Neural cell (in vitro differentiated cells): ENCODE measurements at regions not wholly inside any gene's neighbourhood (a gene's known extent, or its start where the extent isn't known, plus 50 kb on each side); places are given as distances from the start of the nearest gene placed in this dataset.

Source experiments
- H2AFZ ChIP-seq: fragments of 200-600, 300-800 bp; sonication (generic), shearing (Covaris generic); 2 replicates; pipeline ENCODE4 v1.6.0; 2014; ENCODE audit warnings: low read depth, mild to moderate bottlenecking, antibody characterized with exemption, low read length, moderate library complexity
- H3F3A ChIP-seq: fragments of 200-600 bp; shearing (Covaris generic); 2 replicates; pipeline ENCODE4 v1.6.1; 2016; ENCODE audit warnings: mild to moderate bottlenecking, moderate library complexity, mixed read lengths, antibody characterized with exemption, low read length; ENCODE audit not compliant: insufficient read depth, poor library complexity, severe bottlenecking
- H3K27ac ChIP-seq: fragments of 200-600, 300-800 bp; sonication (generic), shearing (Covaris generic); 2 replicates; pipeline ENCODE4 v1.5.1; 2014; ENCODE audit warnings: mild to moderate bottlenecking, low read length, moderate library complexity
- H3K27me3 ChIP-seq: fragments of 300-800, 200-600 bp; sonication (generic), shearing (Covaris generic); 2 replicates; pipeline ENCODE4 v1.6.0; 2014; ENCODE audit warnings: mild to moderate bottlenecking, low read depth, low read length, moderate library complexity; ENCODE audit not compliant: insufficient read depth
- H3K36me3 ChIP-seq: fragments of 300-800, 200-600 bp; sonication (generic), shearing (Covaris generic); 2 replicates; pipeline ENCODE4 v1.5.1; 2014; ENCODE audit warnings: mild to moderate bottlenecking, antibody characterized with exemption, low read length, moderate library complexity; ENCODE audit not compliant: insufficient read depth
- H3K4me2 ChIP-seq: fragments of 300-800, 200-600 bp; sonication (generic), shearing (Covaris generic); 2 replicates; pipeline ENCODE4 v1.6.0; 2014; ENCODE audit warnings: mild to moderate bottlenecking, low read length
- H3K4me3 ChIP-seq: fragments of 300-800, 200-600 bp; sonication (generic), shearing (Covaris generic); 2 replicates; pipeline ENCODE4 v1.5.1; 2014; ENCODE audit warnings: mild to moderate bottlenecking, low read length, moderate library complexity
- H3K79me2 ChIP-seq: fragments of 200-600 bp; shearing (Covaris generic); replicated peaks from 2 replicates; pipeline ENCODE4 v1.6.0; 2014; ENCODE audit warnings: mild to moderate bottlenecking, low read length, moderate library complexity; ENCODE audit not compliant: insufficient read depth
- H3K9ac ChIP-seq: fragments of 300-800, 200-600 bp; sonication (generic), shearing (Covaris generic); 2 replicates; pipeline ENCODE4 v1.6.1; 2016; ENCODE audit warnings: mild to moderate bottlenecking, low read length, mixed read lengths
- H3K9me2 ChIP-seq: fragments of 200-600 bp; shearing (Covaris generic); 2 replicates; pipeline ENCODE4 v1.6.1; 2016; ENCODE audit warnings: mild to moderate bottlenecking, low read length, mixed read lengths; ENCODE audit not compliant: insufficient read depth
- H3K9me3 ChIP-seq: fragments of 200-600, 300-800 bp; sonication (generic), shearing (Covaris generic); 2 replicates; pipeline ENCODE4 v1.6.1; 2016; ENCODE audit warnings: mild to moderate bottlenecking, mixed run types, low read length, moderate library complexity, mixed read lengths
- H4K20me1 ChIP-seq: fragments of 200-600 bp; shearing (Covaris generic); 2 replicates; pipeline ENCODE4 v1.6.1; 2016; ENCODE audit warnings: mild to moderate bottlenecking, mixed run types; ENCODE audit not compliant: insufficient read depth
- EP300 ChIP-seq: fragments of 450-650 bp; conservative IDR thresholded peaks from 2 replicates; pipeline ENCODE4 v1.6.1; 2014; ENCODE audit warnings: antibody characterized with exemption, mild to moderate bottlenecking, moderate library complexity; ENCODE audit not compliant: poor library complexity, severe bottlenecking
- EZH2 ChIP-seq: fragments of 200-600, 300-800 bp; shearing (Covaris generic), sonication (generic); IDR thresholded peaks from 2 replicates; pipeline ENCODE4 v1.6.1; 2014; ENCODE audit warnings: antibody characterized with exemption, low read length, borderline replicate concordance, mild to moderate bottlenecking; ENCODE audit not compliant: insufficient read depth, poor library complexity, severe bottlenecking
- MXI1 ChIP-seq: fragments of 450-650 bp; conservative IDR thresholded peaks from 2 replicates; pipeline ENCODE4 v1.6.1; 2014; ENCODE audit warnings: antibody characterized with exemption, mild to moderate bottlenecking; ENCODE audit not compliant: poor library complexity, severe bottlenecking
- POLR2AphosphoS5 ChIP-seq: IDR thresholded peaks from 2 replicates; pipeline ENCODE4 v1.6.1; 2012
- RAD21 ChIP-seq: fragments of 450-650 bp; conservative IDR thresholded peaks from 2 replicates; pipeline ENCODE4 v1.6.1; 2014; ENCODE audit warnings: antibody characterized with exemption, mild to moderate bottlenecking, moderate library complexity
- SMC3 ChIP-seq: fragments of 450-650 bp; conservative IDR thresholded peaks from 2 replicates; pipeline ENCODE4 v1.6.1; 2014; ENCODE audit warnings: antibody characterized with exemption, mild to moderate bottlenecking, moderate library complexity; ENCODE audit not compliant: poor library complexity
- TAF1 ChIP-seq: IDR thresholded peaks from 2 replicates; pipeline ENCODE4 v1.6.1; 2012; ENCODE audit warnings: low read depth
- TF ChIP-seq, protein P1 (sequence below): fragments of 450-650 bp; IDR thresholded peaks from 2 replicates; pipeline ENCODE4 v1.5.1; 2014; ENCODE audit warnings: antibody characterized with exemption, mild to moderate bottlenecking, moderate library complexity; ENCODE audit not compliant: poor library complexity, severe bottlenecking
- TF ChIP-seq, protein P2 (sequence below): IDR thresholded peaks from 2 replicates; pipeline ENCODE4 v1.6.1; 2012; ENCODE audit warnings: borderline replicate concordance

DNA sequence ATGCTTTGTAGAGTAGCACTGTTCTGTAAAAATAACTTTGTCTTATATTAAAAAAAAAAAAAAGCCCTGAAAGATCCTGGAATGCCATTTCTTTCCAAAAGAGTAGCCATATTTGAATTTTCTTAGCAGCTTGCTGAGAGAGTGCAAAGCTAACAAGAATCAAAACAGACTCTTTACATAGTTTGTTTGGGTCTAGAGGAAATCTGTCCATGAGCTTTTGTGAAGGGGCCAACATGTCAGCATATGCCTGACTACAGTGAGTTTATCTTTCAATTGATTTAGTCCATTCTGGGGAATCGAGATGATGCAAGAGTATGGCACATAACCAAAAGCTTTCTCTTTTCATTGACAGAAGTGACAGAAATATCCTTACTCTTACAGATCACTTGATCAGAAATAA is 777.7 kb upstream of the ACVR2A start:
- no peaks in the 10 kb centered on the region for H4K20me1 ChIP-seq
- TF ChIP-seq RAD21 (no peak), MXI1 (no peak), EP300 (no peak), EZH2 (no peak), SMC3 (no peak)
- TF ChIP-seq, protein P1, sequence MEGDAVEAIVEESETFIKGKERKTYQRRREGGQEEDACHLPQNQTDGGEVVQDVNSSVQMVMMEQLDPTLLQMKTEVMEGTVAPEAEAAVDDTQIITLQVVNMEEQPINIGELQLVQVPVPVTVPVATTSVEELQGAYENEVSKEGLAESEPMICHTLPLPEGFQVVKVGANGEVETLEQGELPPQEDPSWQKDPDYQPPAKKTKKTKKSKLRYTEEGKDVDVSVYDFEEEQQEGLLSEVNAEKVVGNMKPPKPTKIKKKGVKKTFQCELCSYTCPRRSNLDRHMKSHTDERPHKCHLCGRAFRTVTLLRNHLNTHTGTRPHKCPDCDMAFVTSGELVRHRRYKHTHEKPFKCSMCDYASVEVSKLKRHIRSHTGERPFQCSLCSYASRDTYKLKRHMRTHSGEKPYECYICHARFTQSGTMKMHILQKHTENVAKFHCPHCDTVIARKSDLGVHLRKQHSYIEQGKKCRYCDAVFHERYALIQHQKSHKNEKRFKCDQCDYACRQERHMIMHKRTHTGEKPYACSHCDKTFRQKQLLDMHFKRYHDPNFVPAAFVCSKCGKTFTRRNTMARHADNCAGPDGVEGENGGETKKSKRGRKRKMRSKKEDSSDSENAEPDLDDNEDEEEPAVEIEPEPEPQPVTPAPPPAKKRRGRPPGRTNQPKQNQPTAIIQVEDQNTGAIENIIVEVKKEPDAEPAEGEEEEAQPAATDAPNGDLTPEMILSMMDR = no peak
- H3K9ac ChIP-seq = no peak overlapping the region
- H3K4me3 ChIP-seq = no peak overlapping the region
- no peaks in the 10 kb centered on the region for H3K36me3 ChIP-seq
- H2AFZ ChIP-seq = no peak overlapping the region
- no peaks in the 10 kb centered on the region for H3K9me2 ChIP-seq
- H3K27ac ChIP-seq = no peak overlapping the region
- no peaks in the 10 kb centered on the region for H3F3A ChIP-seq
- H3K79me2 ChIP-seq = no peaks in the 10 kb centered on the region
- H3K4me2 ChIP-seq = no peak overlapping the region
- no peaks in the 10 kb centered on the region for H3K9me3 ChIP-seq
- no peaks in the 10 kb centered on the region for H3K27me3 ChIP-seq

DNA sequence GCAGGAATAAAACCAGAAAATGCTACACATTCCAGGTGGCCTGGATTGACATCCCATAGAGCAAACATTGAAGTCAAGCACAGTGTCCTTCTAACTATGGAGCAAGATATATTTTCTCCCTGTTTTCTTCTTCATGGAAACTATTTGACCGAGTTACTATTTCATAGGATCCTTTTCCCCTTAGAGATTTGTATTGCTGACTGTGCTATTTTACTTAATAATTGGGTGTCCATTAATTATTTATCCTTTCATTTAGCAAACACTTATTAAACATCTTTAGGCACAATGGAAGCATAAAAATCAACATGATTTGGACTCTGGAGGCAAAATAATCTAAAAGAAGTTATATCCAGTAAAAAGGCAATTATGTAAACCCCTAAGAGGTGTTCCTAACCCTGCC is 782.8 kb upstream of the ACVR2A start:
- Histone ChIP-seq H3K27ac (no peak overlapping the region), H3K9me2 (no peaks in the 10 kb centered on the region), H3K4me3 (no peak overlapping the region), H3K79me2 (no peaks in the 10 kb centered on the region), H3K36me3 (no peaks in the 10 kb centered on the region), H4K20me1 (no peaks in the 10 kb centered on the region), H3K27me3 (no peaks in the 10 kb centered on the region), H3F3A (no peaks in the 10 kb centered on the region), H3K9ac (no peak overlapping the region), H2AFZ (no peak overlapping the region), H3K9me3 (no peaks in the 10 kb centered on the region), H3K4me2 (no peak overlapping the region)
- TF ChIP-seq MXI1 (no peak), SMC3 (no peak), EZH2 (no peak), RAD21 (no peak), TAF1 (no peak), POLR2AphosphoS5 (no peak)
- TF ChIP-seq, protein P1 = no peak
- TF ChIP-seq, protein P2, sequence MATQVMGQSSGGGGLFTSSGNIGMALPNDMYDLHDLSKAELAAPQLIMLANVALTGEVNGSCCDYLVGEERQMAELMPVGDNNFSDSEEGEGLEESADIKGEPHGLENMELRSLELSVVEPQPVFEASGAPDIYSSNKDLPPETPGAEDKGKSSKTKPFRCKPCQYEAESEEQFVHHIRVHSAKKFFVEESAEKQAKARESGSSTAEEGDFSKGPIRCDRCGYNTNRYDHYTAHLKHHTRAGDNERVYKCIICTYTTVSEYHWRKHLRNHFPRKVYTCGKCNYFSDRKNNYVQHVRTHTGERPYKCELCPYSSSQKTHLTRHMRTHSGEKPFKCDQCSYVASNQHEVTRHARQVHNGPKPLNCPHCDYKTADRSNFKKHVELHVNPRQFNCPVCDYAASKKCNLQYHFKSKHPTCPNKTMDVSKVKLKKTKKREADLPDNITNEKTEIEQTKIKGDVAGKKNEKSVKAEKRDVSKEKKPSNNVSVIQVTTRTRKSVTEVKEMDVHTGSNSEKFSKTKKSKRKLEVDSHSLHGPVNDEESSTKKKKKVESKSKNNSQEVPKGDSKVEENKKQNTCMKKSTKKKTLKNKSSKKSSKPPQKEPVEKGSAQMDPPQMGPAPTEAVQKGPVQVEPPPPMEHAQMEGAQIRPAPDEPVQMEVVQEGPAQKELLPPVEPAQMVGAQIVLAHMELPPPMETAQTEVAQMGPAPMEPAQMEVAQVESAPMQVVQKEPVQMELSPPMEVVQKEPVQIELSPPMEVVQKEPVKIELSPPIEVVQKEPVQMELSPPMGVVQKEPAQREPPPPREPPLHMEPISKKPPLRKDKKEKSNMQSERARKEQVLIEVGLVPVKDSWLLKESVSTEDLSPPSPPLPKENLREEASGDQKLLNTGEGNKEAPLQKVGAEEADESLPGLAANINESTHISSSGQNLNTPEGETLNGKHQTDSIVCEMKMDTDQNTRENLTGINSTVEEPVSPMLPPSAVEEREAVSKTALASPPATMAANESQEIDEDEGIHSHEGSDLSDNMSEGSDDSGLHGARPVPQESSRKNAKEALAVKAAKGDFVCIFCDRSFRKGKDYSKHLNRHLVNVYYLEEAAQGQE = no peak
